ENCODE measurements at regions not wholly inside any gene's neighbourhood (a gene's known extent, or its start where the extent isn't known, plus 50 kb on each side); places are given as distances from the start of the nearest gene placed in this dataset.

DNA sequence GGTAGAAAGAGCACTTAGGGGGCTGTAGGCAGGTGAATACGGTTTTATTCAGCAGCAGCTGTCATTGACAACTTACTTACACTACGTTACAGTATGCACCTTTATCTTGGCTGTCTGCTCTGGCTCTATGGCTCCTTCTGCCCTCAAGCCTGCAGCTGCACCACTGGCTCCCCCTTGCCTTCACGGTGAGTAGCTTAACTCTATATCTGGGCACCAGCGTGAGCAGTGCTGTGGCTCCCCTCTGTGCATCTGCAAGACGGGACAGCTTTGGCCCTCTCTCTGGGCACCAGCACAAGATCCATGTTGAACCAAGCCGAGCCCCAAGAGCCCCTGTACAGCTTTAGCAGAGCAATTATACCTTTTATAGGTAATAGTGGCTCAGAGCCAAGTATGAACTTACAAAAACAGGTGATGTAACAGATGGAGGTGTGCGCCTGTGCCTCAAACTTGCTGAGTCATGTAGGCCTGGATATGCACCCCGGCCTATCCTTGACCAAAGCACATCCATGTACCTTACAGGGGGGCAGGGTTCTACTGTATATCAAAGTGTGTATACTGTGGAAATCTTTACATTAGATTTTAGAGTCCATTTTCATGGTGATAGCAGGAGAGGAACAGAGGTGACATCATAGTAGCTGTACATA lies 96.9 kb upstream of the CTSC start:
- TF ChIP-seq, protein P1, sequence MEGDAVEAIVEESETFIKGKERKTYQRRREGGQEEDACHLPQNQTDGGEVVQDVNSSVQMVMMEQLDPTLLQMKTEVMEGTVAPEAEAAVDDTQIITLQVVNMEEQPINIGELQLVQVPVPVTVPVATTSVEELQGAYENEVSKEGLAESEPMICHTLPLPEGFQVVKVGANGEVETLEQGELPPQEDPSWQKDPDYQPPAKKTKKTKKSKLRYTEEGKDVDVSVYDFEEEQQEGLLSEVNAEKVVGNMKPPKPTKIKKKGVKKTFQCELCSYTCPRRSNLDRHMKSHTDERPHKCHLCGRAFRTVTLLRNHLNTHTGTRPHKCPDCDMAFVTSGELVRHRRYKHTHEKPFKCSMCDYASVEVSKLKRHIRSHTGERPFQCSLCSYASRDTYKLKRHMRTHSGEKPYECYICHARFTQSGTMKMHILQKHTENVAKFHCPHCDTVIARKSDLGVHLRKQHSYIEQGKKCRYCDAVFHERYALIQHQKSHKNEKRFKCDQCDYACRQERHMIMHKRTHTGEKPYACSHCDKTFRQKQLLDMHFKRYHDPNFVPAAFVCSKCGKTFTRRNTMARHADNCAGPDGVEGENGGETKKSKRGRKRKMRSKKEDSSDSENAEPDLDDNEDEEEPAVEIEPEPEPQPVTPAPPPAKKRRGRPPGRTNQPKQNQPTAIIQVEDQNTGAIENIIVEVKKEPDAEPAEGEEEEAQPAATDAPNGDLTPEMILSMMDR (IDR thresholded peaks at IDR 0.05) = no peak
- DNase-seq = no peak
- Histone ChIP-seq H3K27me3 (ENCODE audit: low read depth) (no peaks in the 10 kb centered on the region), H3K27ac (no peak overlapping the region), H3K4me3 (no peak overlapping the region), H3K36me3 (no peaks in the 10 kb centered on the region), H3K4me1 (no peaks in the 10 kb centered on the region), H3K9me3 (no peaks in the 10 kb centered on the region)
- intact Hi-C loops (cut with DNase I) = no loop called here
- no peak for ATAC-seq

DNA sequence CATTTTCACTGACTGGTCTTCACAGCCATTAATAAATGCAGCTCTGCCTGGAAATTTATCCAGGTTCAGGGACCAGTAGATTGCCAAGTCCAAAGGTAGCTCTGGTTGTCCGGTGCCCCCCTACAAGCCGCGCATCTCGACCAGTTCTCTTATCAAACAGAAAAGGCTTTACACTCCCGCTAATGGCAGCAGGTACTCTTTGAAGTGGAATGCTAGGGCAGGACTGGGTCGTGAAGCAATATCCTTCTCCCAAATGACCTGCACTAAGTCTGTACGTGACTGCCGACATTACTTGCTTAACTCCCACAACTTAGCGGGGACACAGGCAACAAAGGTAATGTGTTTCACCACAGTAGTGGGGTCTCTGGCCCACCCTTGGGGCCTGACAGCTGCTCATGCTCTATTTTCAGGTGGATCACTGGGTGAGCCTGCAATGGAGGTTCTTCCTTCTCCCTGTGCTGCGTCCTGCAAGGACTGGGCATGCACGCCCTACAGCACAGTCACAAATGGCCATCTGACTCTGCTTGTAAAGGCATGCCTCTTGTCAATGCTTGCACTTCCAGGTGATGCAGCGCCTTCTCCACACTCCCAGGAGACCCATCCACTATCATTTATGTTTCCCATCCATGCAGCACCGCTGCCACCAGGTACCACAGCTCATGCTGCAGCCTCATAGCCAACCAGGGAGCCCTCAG lies 96.1 kb upstream of the CTSC start:
- intact Hi-C loops (cut with DNase I) = no loop called here
- H3K36me3 ChIP-seq = no peaks in the 10 kb centered on the region
- H3K9me3 ChIP-seq = no peaks in the 10 kb centered on the region
- H3K4me3 ChIP-seq = no peak overlapping the region
- DNase-seq (no peak), ATAC-seq (no peak)
- no peak overlapping the region for H3K27ac ChIP-seq
- TF ChIP-seq, protein P1 (IDR thresholded peaks at IDR 0.05) = no peak
- no peaks in the 10 kb centered on the region for H3K27me3 ChIP-seq (ENCODE audit: low read depth)
- no peaks in the 10 kb centered on the region for H3K4me1 ChIP-seq

DNA sequence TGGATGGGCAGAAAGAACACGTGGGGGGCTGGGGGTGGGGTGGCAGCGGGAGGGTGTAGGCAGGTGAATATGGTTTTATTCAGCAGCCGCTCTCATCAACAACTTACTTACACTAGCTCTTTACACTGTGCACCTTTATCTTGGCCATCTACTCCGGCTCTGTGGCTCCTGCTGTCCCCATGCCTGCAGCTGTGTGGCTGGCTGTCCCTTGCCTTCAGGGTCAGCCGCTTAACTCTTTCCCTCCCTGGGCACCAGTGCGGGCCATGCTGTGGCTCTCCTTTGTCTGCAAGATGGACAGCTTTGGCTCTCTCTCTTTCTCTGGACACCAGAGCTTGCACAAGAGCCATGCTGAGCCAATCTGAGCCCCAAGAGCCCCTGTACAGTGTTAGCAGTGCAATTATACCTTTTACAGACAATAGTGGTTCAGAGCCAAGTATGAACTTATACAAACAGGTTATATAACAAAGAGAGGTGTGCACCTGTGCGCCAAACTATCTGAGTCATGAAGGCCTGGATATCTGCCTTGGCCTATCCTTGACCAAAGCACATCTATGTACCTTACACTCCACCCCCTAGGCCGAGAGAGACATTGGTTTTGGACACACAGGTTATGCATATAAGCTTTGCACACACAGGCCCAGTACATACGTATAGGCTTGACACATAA lies 94.3 kb upstream of the CTSC start:
- no peaks in the 10 kb centered on the region for H3K27me3 ChIP-seq (ENCODE audit: low read depth)
- no peak overlapping the region for H3K27ac ChIP-seq
- H3K36me3 ChIP-seq = no peaks in the 10 kb centered on the region
- intact Hi-C loops (cut with DNase I) = no loop called here
- ATAC-seq (no peak), DNase-seq (no peak)
- no peak overlapping the region for H3K4me3 ChIP-seq
- no peaks in the 10 kb centered on the region for H3K9me3 ChIP-seq
- TF ChIP-seq, protein P1 (IDR thresholded peaks at IDR 0.05) = no peak
- H3K4me1 ChIP-seq = no peaks in the 10 kb centered on the region

DNA sequence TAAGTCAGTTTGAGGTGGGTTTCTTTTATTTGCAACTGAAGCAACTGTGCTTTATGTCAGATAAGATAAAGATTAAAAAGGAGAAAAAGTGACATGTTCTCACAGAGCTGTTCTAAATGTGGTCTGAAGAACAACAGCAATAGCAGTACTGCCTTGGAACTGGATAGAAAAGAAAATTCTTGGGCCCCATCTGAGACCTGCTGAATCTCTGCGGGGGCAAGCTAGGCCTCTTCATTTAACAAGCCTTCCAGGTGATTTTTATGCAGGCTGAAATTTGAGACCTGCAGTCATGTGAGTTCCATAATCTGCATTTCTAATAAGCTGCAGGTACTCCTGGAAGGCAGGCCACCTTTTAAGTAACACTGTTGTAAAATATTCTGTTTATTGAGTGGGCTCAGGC lies 91.4 kb upstream of the CTSC start:
- intact Hi-C loops (cut with DNase I) = no loop called here
- no peak overlapping the region for H3K4me3 ChIP-seq
- H3K27ac ChIP-seq = no peak overlapping the region
- no peaks in the 10 kb centered on the region for H3K27me3 ChIP-seq (ENCODE audit: low read depth)
- ATAC-seq (no peak), DNase-seq (no peak)
- H3K4me1 ChIP-seq = no peaks in the 10 kb centered on the region
- no peaks in the 10 kb centered on the region for H3K9me3 ChIP-seq
- TF ChIP-seq, protein P1 (IDR thresholded peaks at IDR 0.05) = no peak
- H3K36me3 ChIP-seq = no peaks in the 10 kb centered on the region

GRCh38 chr11:88427719-88428118 lies 90.2 kb upstream of the CTSC start:
- no peaks in the 10 kb centered on the region for H3K4me1 ChIP-seq
- H3K4me3 ChIP-seq = no peak overlapping the region
- no peaks in the 10 kb centered on the region for H3K36me3 ChIP-seq
- no peaks in the 10 kb centered on the region for H3K27me3 ChIP-seq (ENCODE audit: low read depth)
- ATAC-seq (no peak), DNase-seq (no peak)
- H3K9me3 ChIP-seq = no peaks in the 10 kb centered on the region
- intact Hi-C loops (cut with DNase I) = no loop called here
- no peak overlapping the region for H3K27ac ChIP-seq
- TF ChIP-seq, protein P1 (IDR thresholded peaks at IDR 0.05) = no peak
